Right lobe of liver (tissue), 4 donors: ENCODE measurements at regions not wholly inside any gene's neighbourhood (a gene's known extent, or its start where the extent isn't known, plus 50 kb on each side); places are given as distances from the start of the nearest gene placed in this dataset.

Source experiments
- POLR2A ChIP-seq: fragments of 450-650 bp; IDR thresholded peaks from one replicate; pipeline ENCODE4 v1.6.1; 2017; ENCODE audit warnings: antibody characterized with exemption, mild to moderate bottlenecking
- TF ChIP-seq, protein P1 (sequence below), 4 donors: fragments of 200-600 bp in 3 of 4; fragments of 450-650 bp in 1 of 4; IDR thresholded peaks; one replicate each; pipeline versions ENCODE4 v1.5.1 to v1.8.0; 2016 to 2022; ENCODE audit warnings: antibody characterized with exemption in 4 of 4, mild to moderate bottlenecking in 2 of 4
- donor health status: DM: no; HTN: no; CAD: no.
- donor health status: DM: no; HTN: no; CAD: no.
- donor health status: DM: no; HTN: yes; CAD: no.

DNA sequence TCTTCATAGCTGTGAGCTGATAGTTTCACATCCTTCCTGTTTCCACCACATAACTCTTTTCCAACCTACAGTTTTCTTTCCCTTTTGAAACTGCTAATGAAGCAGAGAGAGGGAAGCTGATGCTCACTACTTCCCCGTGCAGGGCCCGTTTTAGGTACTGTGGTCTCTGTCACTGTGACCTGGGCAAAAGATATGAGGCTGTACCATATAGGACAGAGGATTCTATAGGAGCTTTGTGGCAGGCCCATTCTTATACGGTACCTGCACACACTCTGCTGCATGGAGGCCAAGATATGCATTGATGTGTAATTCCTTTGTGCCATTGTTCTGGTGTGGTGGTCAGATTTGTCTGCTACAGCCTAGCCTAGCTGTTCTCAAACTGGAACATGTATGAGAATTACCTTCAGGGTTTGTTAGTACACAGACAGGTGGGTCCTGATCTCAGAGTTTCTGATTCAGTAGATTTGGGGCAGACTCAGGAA, 577.3 kb downstream of the LMO7 start:
- TF ChIP-seq, protein P1, sequence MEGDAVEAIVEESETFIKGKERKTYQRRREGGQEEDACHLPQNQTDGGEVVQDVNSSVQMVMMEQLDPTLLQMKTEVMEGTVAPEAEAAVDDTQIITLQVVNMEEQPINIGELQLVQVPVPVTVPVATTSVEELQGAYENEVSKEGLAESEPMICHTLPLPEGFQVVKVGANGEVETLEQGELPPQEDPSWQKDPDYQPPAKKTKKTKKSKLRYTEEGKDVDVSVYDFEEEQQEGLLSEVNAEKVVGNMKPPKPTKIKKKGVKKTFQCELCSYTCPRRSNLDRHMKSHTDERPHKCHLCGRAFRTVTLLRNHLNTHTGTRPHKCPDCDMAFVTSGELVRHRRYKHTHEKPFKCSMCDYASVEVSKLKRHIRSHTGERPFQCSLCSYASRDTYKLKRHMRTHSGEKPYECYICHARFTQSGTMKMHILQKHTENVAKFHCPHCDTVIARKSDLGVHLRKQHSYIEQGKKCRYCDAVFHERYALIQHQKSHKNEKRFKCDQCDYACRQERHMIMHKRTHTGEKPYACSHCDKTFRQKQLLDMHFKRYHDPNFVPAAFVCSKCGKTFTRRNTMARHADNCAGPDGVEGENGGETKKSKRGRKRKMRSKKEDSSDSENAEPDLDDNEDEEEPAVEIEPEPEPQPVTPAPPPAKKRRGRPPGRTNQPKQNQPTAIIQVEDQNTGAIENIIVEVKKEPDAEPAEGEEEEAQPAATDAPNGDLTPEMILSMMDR (IDR thresholded peaks at IDR 0.05): no peak
- no peak for TF ChIP-seq POLR2A
